GM19463 (cell line): ENCODE measurements at regions not wholly inside any gene's neighbourhood (a gene's known extent, or its start where the extent isn't known, plus 50 kb on each side); places are given as distances from the start of the nearest gene placed in this dataset.
"Not testable (repeated sequence)": the region's sequence is repeated elsewhere in the genome, so short reads cannot be mapped to it uniquely, and the experiment has no call there.

Experiments
- ATAC-seq: cut with Tn5 transposase; IDR thresholded peaks from one replicate; pipeline ENCODE4 v1.9.1; 2021; ENCODE audit warnings: mild to moderate bottlenecking, moderate library complexity; ENCODE audit not compliant: unreplicated experiment

DNA sequence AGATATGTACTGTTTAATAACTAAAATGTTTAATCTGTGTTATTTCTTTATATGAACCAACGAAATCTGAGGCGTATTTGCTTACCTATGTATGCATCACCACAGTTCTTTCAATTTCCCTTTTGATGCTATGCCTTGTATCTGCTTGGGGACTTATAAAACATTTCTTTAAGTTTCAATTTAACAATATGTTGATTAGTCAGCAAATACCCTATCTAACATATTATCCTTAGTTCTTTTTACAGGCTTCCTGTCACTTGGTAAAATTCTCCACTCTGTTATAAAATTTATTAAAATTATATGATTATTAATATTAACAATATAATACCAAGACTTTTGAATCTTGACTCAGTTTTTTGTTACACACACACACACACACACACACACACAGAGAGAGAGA lies 174.3 kb downstream of the CPS1 start:
- ATAC-seq, result no peak

DNA sequence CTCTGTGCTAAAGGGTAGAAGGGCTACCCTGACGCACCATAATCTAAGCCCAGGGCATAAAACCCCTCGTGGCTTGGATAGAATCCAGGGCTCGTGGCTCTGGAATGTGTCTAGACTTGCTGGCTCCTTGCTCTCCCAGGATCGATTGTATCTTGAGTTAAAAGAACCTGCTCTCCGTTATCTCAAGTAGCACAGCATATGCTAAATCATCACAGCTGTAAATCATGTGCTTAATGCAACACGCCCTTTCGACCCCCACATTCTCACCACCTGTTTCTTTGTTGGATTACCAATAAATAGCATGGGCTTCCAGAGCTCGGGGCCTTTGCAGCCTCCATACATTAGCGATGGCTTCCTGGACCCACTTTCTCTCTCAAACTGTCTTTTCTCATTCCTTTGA lies 190.4 kb downstream of the CPS1 start:
- ATAC-seq, result not testable (repeated sequence)

DNA sequence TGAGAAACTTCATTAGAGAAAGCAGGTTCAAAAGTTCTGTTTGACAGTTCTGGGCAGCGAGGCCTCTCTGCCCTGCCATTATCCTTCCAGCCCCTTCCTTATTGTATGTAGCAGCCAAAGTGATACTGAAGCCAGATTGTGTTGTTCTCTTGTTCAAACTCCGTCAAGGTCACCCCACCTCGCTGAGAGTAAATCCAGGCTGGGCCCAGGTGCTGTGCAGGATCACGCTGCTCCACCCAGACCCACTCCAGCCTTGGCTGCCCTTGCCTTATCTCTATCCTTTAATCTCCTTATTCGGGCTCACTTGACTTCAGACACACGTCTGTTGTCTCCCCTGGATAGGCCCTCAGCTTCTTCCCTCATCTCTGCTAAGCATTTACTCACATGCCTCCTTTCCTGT lies 196.1 kb downstream of the CPS1 start:
- no peak for ATAC-seq

DNA sequence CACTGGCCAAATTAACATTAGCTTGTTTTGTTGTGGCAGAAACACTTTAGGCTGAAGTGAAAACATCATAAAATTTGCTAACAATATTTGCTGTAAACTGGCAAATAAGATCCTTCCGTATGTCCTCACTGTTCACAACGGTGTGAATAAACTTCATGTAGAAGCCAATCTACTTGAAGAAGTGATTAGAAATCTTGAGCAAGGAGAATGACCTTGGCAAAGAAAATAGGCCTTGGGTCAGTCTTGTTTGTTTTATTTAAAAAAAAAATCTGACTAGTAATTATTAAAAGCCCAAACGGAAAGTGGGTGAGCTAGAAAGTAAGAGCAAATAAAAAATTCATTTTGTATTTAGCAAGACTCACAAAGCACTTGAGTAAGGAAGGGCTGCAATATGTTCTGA lies 197.0 kb downstream of the CPS1 start:
- no peak for ATAC-seq

DNA sequence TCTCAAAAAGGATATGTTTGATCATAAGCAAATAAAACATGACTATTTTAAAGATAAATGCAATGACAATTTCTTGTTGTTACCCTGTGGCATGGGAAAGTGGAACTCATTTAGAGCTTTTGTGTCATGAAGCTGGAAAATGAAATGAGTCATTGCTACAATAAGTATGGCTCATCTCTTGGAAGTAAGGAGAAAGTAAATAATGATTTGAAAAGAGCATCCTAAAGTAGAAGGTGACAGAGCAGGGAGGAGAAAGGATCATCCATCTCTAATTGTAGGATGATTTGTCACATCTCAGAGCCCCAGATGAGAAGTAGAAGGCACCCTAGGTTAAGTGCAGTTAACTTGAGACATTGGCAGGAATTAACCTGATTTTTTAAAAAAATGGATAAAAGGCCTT lies 200.5 kb downstream of the CPS1 start:
- ATAC-seq, result no peak

DNA sequence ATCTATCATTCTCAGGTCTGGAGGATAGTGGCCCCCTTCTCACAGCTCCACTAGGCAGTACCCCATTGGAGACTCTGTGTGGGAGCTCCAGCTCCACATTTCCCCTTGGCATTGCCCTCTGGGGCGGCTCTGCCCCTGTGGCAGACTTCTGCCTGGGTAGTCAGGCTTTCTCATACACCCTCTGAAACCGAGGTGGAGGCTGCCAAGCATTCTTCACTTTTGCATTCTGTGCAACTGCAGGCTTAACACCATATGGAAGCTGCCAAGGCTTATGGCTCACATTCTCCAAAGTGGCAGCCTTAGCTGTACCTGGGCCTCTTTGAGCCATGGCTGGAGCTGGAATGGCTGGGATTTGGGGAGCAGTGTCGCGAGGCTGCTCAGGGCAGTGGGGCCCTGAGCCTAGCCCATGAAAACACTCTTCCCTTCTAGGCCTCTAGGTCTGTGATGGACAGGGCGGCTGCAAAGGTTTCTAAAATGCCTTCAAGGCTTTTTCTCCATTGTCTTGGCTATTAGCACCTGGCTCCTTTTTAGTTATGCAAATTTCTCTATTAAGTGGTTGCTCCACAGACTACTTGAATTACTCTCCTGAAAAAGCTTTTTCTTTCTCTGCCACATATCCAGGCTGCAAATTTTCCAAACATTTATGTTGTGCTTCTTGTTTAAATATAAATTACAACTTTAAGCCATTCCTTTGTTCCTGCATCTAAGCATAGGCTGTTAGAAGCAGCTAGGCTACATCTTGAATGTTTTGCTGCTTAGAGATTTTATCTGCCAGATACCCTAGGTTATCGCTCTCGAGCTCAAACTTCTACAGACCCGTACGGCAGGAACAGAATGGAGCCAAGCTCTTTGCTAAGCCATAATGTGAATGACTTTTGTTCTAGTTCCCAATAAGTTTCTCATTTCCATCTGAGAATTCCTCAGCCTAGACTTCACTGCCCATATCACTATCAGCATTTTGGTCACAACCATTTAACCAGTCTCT lies 206.5 kb downstream of the CPS1 start:
- no peak for ATAC-seq

DNA sequence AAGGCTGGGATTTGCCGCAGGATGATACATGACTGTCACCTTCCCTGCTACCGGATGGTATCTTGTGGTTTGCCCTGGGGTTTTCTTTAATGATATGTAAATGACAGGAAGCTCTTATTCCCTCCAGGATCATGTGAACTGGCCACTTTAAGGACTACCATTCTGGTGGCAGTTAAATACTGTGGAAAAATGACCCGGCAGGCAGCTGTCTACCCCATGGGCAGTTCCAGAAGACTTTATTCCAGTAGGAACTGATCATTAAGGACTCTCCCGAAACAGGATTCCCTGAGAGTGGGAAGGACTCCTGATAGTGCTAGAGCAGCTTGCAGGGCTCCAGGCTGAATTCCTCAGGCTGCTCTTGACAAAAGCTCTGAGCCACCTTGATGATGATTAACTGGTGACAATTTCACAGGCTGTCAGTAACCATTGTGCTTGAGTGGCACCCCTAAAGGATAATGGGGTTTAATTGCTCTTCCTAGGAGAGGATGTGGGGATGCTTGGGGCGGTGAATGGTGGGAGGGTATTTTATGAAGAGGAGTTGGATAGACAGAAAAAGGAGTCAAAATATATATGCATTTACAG lies 212.0 kb downstream of the CPS1 start:
- no peak for ATAC-seq

DNA sequence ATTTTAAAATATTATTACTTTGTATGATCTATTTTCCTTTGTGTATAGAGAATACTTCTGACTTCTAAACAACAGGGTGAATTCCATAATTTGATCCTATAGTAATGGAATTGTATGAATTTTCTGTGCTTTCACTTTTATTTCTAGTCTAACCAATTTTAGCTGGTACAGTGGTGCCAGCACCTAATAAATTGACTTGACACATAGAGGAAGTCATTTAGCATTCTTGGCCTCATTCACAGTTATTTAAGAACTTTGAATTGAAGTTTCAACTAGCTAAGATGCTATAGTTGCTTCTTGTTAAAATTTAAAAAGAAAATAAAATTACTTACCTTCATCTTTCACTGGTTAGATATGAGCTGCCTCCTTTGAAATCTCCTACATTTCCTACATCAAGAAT lies 220.4 kb downstream of the CPS1 start:
- no peak for ATAC-seq

DNA sequence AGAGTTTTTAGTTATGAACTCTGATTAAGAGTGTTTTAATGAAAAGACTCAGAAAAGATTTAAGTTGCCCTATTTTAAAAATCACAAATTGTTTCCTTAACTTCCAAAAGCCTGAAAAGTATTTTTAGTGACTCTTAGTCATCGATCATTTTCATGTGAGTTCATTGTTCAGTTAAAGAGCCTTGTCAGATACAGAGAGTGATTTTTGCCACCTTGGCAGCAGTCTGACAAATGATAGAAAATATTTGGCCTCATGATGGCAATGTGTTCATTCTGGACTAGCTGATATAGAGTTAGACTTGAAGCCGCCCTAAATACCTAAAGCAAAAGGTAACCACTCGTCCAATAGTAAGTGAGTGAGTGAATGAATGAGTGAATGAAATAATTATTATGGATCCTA lies 225.8 kb downstream of the CPS1 start:
- no peak for ATAC-seq

DNA sequence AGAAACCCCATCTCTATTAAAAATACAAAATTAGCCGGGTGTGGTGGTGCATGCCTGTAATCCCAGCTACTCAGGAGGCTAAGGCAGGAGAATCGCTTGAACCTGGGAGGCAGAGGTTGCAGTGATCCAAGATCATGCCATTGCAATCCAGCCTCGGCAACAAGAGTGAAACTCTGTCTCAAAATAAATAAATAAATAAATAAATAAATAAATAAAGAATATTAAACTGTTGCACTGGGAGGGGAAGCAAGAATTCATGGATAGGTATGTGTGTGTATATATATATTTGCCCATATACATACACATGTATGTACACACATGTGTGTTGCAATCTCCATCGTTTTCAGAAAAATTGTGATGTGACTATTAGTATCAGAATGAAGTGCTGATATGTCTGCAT lies 231.4 kb downstream of the CPS1 start:
- ATAC-seq, result not testable (repeated sequence)

DNA sequence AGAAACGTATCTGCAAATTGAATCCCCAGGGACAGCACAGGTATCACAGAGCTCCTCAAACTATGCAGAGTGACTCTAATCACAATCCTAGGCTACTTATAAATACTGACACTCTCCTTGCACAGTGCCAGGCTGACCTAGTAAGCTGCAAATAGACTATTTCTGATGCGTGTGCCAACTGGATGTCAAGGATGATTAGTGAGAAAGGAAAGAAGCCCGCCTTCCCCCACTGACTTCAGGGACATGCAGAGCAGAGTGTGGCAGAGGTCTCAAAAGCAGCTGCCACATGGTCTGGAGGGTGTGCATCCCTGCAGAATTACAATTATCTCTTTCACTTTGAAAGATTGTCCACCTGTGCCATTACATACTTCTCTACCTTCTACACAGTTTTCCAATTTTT lies 235.6 kb downstream of the CPS1 start:
- ATAC-seq, result no peak

DNA sequence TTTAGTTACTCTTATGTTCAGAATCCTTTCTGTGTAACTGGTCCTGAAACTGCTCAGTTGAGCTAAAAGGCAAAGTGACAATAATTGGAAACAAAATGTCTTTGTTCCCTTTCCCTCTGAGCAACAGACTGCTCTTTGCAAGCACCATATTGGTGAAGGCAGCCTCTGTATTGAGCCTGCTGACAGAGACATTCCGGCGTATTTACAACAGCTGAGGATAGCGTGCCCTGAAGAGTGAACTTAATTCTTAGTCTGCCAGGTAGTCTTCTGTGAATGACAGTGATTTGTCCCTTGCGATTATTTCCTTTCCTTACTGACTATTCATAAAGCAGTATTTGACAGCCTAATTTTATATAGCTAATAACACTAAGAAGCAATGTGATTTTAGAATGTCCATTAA lies 239.1 kb downstream of the CPS1 start:
- no peak for ATAC-seq

DNA sequence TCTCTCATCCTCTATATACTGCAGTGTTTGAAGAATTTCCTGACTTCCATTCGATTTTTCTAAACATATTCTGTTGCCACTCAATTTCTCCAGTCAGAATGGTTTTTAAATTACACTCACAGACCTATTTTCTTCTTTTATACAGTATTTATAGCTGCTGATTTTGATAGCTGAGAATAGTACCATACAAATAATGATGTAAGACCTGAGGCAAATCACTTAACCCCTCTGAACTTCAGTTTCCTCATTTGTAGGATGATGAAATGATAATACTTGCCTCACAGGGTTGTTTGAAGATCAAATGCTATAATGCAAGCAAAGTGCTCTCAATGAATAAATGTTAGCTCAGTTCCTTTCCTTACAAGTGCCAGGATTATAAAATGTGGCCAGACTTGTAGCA lies 241.8 kb downstream of the CPS1 start:
- ATAC-seq, result no peak

DNA sequence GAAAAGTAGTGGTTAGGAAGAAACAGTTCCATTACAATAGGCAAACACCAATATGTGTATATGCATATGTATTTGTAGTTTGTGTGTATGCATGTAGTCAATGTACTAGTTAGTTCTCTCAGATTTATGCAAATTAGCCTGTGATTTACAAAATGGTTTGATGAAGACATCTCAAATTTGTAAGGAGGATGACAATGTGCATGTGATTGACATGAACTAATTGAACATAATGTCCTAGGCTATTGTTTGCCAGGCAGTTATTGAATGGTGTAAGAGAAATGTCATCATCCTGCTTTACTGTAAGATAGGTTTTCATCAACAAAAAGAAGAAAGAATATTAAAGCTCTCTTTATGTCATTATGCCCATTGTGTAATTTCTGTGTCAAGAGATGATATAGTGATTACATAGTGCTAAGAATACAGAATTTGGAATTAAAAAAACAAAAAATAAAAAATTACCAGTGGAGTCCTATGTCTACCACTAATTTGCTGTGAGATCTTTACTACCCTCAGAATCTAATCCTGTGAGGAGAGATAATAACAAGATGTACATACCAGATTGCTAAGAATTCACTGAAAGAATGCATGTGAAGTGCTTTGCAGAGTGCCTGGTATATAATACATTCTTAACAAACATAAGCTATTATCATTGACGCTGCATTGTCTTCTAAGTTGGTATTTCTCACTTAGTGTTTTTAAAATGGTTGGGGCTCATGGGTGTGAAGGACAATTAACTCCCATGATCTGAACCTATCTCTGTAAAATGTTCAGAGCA lies 258.0 kb downstream of the CPS1 start:
- no peak for ATAC-seq

DNA sequence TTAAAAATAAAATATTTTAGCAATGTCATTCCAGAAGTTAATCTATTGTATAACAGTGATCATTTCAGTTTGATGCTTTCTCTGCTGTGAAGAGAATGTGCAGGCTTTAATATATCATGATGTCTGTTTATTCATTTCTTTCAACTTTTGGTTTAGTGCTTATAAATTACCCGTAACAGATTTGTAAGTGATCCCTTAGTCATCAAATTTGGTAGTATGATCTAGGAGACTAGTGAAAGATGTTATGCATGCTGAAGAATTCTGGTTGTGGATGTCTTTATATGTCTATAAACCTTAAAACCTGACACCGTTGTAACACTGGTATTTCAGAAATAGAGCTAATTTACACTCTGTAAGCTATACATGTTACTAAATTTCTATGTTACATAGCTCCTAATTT lies 260.4 kb downstream of the CPS1 start:
- no peak for ATAC-seq

DNA sequence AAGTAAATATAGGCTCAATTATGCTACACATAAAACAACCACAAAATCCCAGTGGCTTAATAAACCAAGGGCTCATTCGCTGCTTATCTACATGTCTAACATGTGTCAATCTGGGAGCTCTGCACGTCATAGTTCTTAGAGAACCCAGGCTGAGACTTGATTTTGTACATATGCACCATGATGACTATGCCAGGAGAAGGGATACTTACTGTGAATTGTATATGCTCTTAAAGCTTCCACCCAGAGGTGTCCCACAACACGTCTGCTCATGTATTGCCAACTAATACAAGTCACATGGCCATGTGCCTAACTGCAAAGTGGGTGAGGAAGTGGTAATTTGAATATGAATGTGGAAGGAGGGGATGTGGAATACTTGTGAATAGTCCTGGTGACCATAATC lies 262.1 kb downstream of the CPS1 start:
- no peak for ATAC-seq

DNA sequence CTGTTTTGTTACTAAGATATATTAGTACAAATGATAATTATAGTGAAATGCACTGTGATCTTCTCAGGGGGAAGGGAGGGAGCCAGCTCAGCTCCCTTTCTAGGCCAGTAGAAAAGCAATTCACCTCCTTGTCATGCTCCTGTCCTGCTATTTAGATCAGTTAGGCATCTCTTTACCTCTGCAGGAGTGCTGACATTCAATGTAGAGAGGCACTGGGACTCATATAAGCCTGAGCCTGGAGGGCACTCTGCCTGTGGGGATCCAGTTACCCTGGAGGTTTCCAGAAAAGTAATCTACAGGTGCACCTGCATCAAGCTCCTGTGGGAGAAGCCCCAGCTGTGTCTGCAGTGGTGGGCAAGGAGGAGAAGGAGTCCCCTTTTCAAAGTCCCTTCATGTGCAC lies 277.0 kb downstream of the CPS1 start:
- no peak for ATAC-seq

DNA sequence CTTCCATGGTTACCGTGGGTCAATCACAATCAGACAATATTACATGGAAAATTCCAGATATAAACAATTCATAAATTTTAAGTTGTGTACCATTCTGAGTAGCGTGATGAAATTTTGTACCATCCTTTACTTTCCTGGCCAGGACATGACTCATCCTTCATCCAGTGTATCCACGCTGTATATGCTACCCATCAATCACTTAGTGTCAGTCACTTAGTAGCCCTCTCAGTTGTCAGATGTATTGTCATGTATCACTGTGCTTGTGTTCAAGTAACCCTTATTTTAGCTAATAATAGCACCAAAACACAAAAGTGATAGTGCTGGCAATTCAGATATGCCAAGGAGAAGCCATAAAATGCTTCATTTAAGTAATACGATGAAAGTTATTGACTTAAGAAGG lies 282.6 kb downstream of the CPS1 start:
- ATAC-seq, result no peak

DNA sequence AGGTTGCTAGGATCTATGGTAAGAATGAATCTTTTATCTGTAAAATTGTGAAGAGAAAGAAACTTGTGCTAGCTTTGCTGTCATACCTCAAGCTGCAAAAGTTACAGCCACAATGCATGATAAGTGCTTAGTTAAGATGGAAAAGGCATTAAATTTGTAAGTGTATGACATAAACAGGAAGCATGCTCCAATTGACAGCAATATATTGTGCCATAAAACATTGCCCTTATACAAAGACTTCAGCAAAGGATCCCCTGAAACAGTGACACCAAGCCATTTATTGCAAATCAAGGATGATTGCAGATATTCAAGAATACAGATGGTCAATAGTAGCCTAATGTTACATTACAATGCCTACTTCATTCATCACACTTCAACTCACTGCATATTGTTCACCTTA lies 283.1 kb downstream of the CPS1 start:
- ATAC-seq, result no peak

DNA sequence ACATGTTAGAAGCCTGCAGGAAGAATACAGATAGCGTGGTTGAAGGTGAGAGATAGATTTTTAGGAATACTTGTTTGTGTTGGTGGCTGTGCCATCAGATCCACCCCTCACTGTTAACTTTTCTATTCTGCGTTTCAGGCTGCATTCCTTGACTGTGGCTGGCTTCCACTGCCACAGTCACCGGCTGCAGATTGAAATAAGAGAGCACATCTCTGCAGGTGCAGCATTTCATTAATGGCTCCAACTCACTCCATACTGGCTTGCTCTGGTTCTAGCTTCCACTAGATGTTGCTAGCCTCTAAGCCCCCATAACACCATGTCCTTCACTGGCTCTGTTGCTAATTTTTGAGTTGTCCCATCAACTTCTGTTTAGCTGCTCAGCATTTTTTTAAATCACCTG lies 286.5 kb downstream of the CPS1 start:
- ATAC-seq, result no peak

DNA sequence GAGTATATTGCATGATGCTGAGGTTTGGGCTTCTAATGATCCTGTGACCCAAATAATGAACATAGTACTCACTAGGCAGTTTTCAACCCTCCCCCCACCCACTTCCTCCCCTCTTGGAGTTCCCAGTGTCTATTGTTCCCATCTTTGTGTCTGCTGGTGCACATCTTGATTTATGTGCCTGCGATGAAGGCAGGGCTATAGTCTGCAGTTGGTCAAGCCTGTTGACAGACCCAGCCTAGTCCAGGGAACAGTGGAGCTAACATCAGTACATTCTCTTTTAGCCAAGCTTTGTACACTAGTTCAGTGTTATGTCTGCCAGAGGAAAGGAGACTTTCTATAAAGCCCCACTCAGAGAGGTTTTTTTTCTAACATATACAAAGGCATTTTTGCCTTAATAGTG lies 287.6 kb downstream of the CPS1 start:
- ATAC-seq, result no peak

DNA sequence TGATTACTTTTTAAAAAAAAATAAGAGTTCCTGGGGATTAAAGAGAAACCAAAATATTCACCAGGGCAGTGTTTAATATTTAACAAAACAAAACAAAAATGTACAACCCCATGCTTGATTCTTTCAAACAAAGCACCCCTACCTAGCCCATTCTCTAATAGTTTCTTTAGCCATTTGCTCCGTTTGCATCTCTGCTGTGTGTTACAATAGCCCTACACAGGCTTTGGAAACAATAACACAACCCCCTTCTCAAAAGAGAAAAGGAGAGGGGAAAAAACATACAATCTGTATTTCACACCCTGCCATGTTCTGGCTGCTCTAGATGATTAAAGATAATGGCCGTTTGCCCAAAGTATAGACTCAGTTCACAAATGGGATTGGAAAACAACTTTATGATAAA lies 302.9 kb downstream of the CPS1 start:
- ATAC-seq, result no peak
